Hepatocyte (in vitro differentiated cells): ENCODE measurements at regions not wholly inside any gene's neighbourhood (a gene's known extent, or its start where the extent isn't known, plus 50 kb on each side); places are given as distances from the start of the nearest gene placed in this dataset.
"Not testable (repeated sequence)": the region's sequence is repeated elsewhere in the genome, so short reads cannot be mapped to it uniquely, and the experiment has no call there.

Experiments
- DNase-seq: peaks from one replicate; pipeline ENCODE4 v3.0.0-alpha.2; 2016; ENCODE audit warnings: low spot score
- H2AFZ ChIP-seq: fragments of 200-600 bp; sonication (generic); 2 replicates; pipeline ENCODE4 v1.6.0; 2016; ENCODE audit warnings: antibody characterized with exemption, mild to moderate bottlenecking
- H3K27ac ChIP-seq: fragments of 200-600 bp; sonication (generic); 2 replicates; pipeline ENCODE4 v1.5.1; 2016; ENCODE audit warnings: mild to moderate bottlenecking
- H3K27me3 ChIP-seq: fragments of 200-600 bp; sonication (generic); 2 replicates; pipeline ENCODE4 v1.6.1; 2016
- H3K36me3 ChIP-seq: fragments of 200-600 bp; sonication (generic); replicated peaks from 2 replicates; pipeline ENCODE4 v1.5.1; 2016; ENCODE audit warnings: low read depth; ENCODE audit not compliant: insufficient read depth
- H3K4me1 ChIP-seq: fragments of 200-600 bp; sonication (generic); 2 replicates; pipeline ENCODE4 v1.5.1; 2016; ENCODE audit warnings: mild to moderate bottlenecking, moderate library complexity; ENCODE audit not compliant: insufficient read depth
- H3K4me2 ChIP-seq: fragments of 200-600 bp; sonication (generic); 2 replicates; pipeline ENCODE4 v1.6.0; 2016
- H3K4me3 ChIP-seq: fragments of 200-600 bp; sonication (generic); 2 replicates; pipeline ENCODE4 v1.5.1; 2016; ENCODE audit warnings: mild to moderate bottlenecking
- H3K79me2 ChIP-seq: fragments of 200-600 bp; sonication (generic); 2 replicates; pipeline ENCODE4 v1.6.0; 2017; ENCODE audit warnings: mild to moderate bottlenecking
- H3K9me2 ChIP-seq: fragments of 200-600 bp; sonication (generic); replicated peaks from 2 replicates; pipeline ENCODE4 v1.6.0; 2017; ENCODE audit warnings: mild to moderate bottlenecking; ENCODE audit not compliant: insufficient read depth
- H3K9me3 ChIP-seq: fragments of 200-600 bp; sonication (generic); 2 replicates; pipeline ENCODE4 v1.5.1; 2016; ENCODE audit warnings: low read depth, mild to moderate bottlenecking
- H4K20me1 ChIP-seq: fragments of 200-600 bp; sonication (generic); 2 replicates; pipeline ENCODE4 v1.6.0; 2016; ENCODE audit warnings: mild to moderate bottlenecking; ENCODE audit not compliant: insufficient read depth, poor library complexity, severe bottlenecking
- EZH2 ChIP-seq: fragments of 200-600 bp; sonication (generic); IDR thresholded peaks from 2 replicates; pipeline ENCODE4 v1.6.1; 2016; ENCODE audit warnings: antibody characterized with exemption, mild to moderate bottlenecking, borderline replicate concordance
- EZH2phosphoT487 ChIP-seq: fragments of 200-600 bp; sonication (generic); IDR thresholded peaks from one replicate; pipeline ENCODE4 v1.6.1; 2018; ENCODE audit warnings: antibody characterized with exemption, mild to moderate bottlenecking, low read depth, moderate library complexity; ENCODE audit not compliant: unreplicated experiment, severe bottlenecking
- WGBS: methylation state at CpG from one replicate; pipeline ENCODE4 v1.1.6; 2016; ENCODE audit warnings: low lambda C conversion rate; ENCODE audit errors: missing lambda C conversion rate; 5-methylcytosine and 5-hydroxymethylcytosine counted together
- TF ChIP-seq, protein P1 (sequence below): fragments of 200-600 bp; sonication (generic); IDR thresholded peaks from 2 replicates; pipeline ENCODE4 v1.5.1; 2016; ENCODE audit warnings: antibody characterized with exemption, mild to moderate bottlenecking; ENCODE audit not compliant: poor library complexity

DNA sequence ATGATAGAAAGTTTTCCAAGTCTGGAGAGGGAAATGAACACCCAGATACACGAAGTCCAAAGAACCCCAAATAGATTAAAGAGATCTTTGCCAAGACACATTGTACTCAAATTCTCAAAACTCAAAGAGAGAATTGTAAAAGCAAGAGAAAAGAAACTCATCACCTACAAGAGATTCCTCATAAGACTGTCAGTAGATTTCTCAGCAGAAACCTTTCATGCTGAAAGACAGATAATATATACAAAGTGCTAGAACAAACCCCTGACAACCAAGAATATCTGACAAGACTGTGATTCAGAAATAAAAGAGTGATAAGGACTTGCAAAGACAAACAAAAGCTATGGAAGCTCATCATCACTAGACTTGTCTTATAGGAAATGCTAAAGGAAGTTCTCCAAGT lies 326.7 kb upstream of the ZNF608 start:
- DNase-seq, result no peak
- Histone ChIP-seq H3K9me2 (no peaks in the 10 kb centered on the region), H2AFZ (no peak overlapping the region), H3K4me1 (no peaks in the 10 kb centered on the region), H3K27ac (no peak overlapping the region), H3K9me3 (no peaks in the 10 kb centered on the region), H3K27me3 (no peaks in the 10 kb centered on the region), H3K36me3 (no peaks in the 10 kb centered on the region), H3K4me2 (no peak overlapping the region), H3K79me2 (no peaks in the 10 kb centered on the region), H4K20me1 (no peaks in the 10 kb centered on the region), H3K4me3 (no peak overlapping the region)
- 70% methylated on average over 1 of the region's 1 CpG for WGBS
- TF ChIP-seq EZH2 (no peak), EZH2phosphoT487 (no peak)
- TF ChIP-seq, protein P1, sequence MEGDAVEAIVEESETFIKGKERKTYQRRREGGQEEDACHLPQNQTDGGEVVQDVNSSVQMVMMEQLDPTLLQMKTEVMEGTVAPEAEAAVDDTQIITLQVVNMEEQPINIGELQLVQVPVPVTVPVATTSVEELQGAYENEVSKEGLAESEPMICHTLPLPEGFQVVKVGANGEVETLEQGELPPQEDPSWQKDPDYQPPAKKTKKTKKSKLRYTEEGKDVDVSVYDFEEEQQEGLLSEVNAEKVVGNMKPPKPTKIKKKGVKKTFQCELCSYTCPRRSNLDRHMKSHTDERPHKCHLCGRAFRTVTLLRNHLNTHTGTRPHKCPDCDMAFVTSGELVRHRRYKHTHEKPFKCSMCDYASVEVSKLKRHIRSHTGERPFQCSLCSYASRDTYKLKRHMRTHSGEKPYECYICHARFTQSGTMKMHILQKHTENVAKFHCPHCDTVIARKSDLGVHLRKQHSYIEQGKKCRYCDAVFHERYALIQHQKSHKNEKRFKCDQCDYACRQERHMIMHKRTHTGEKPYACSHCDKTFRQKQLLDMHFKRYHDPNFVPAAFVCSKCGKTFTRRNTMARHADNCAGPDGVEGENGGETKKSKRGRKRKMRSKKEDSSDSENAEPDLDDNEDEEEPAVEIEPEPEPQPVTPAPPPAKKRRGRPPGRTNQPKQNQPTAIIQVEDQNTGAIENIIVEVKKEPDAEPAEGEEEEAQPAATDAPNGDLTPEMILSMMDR, result no peak

DNA sequence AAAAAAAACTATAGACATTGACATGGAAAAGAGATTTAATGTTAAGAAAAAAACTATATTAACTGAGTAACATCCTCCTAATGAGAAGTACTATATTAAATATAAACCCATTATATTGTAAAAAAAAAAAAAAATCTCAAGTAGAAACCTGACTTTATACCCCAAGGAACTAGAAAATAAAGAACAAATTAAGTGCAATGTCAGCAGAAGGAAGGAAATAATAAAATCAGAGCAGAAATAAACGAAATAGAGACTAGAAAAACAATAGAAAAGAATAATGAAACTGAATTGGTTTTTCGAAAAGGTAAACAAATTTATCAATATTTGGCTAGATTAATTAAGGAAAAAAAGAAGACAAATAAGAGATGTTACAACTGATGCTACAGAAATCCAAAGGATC lies 329.1 kb upstream of the ZNF608 start:
- no peak overlapping the region for H3K4me2 ChIP-seq
- H3K79me2 ChIP-seq, result no peaks in the 10 kb centered on the region
- H3K9me3 ChIP-seq, result no peaks in the 10 kb centered on the region
- TF ChIP-seq, protein P1, result no peak
- TF ChIP-seq EZH2phosphoT487 (no peak), EZH2 (no peak)
- no peak overlapping the region for H2AFZ ChIP-seq
- no peak overlapping the region for H3K4me3 ChIP-seq
- H3K36me3 ChIP-seq, result no peaks in the 10 kb centered on the region
- no peaks in the 10 kb centered on the region for H4K20me1 ChIP-seq
- H3K27ac ChIP-seq, result no peak overlapping the region
- no peak for DNase-seq
- H3K4me1 ChIP-seq, result no peaks in the 10 kb centered on the region
- H3K9me2 ChIP-seq, result no peaks in the 10 kb centered on the region
- H3K27me3 ChIP-seq, result no peaks in the 10 kb centered on the region
- 83% methylated on average over 2 of the region's 2 CpGs for WGBS

DNA sequence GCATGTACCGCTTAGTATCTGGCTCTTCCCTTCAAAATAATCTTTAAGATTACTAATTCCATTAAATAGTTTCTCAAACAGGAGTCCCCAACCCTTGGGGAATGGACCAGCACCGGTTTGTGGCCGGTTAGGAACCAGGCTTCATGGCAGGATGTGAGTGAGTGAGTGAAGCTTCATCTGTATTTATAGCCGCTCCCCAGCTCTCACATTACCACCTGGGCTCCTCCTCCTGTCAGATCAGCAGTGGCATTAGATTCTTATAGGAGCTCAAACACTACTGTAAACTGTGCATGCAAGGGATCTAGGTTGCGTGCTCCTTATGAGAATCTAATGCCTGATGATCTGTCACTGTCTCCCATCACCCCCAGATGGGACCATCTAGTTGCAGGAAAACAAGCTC lies 332.6 kb upstream of the ZNF608 start:
- WGBS, result 98% methylated on average over 5 of the region's 5 CpGs
- not testable (repeated sequence) for H2AFZ ChIP-seq, H3K9me2 ChIP-seq

DNA sequence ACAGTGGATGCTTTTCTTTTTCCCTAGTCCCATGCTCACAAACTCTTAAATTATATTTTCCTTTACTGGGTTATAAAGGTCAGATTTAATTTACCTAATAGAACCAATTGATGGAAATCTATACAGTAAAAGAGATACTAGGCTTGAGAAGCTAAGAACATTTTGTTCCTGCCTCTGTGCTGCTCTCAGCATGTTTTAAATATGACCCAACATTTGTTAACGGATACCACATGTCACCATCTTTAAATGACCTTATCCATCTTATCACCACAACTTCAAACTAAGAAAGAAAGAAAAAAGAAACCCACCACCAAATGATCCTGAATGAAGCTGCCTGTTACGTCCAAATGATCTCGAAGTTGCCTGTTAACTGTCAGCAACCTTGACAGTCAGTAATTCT lies 334.7 kb upstream of the ZNF608 start:
- Histone ChIP-seq H3K27ac (no peak overlapping the region), H3K4me1 (peaks cover 6% of the 10 kb centered on the region), H3K36me3 (no peaks in the 10 kb centered on the region), H3K4me2 (no peak overlapping the region), H2AFZ (no peak overlapping the region), H3K79me2 (no peaks in the 10 kb centered on the region), H3K9me2 (no peaks in the 10 kb centered on the region), H3K4me3 (no peak overlapping the region), H3K27me3 (no peaks in the 10 kb centered on the region), H3K9me3 (no peaks in the 10 kb centered on the region), H4K20me1 (no peaks in the 10 kb centered on the region)
- WGBS, result 68% methylated on average over 3 of the region's 3 CpGs
- no peak for DNase-seq
- TF ChIP-seq, protein P1, result no peak
- no peak for TF ChIP-seq EZH2
- TF ChIP-seq EZH2phosphoT487, result no peak

More for the DNA sequence above, 332.6 kb upstream of the ZNF608 start:
- DNase-seq, H3K27me3 ChIP-seq, H3K36me3 ChIP-seq, H3K79me2 ChIP-seq, H4K20me1 ChIP-seq, H3K27ac ChIP-seq, H3K9me3 ChIP-seq, H3K4me3 ChIP-seq, H3K4me1 ChIP-seq, H3K4me2 ChIP-seq: not testable (repeated sequence)
